H9 (cell line): ENCODE measurements at regions not wholly inside any gene's neighbourhood (a gene's known extent, or its start where the extent isn't known, plus 50 kb on each side); places are given as distances from the start of the nearest gene placed in this dataset.

Source experiments
- DNase-seq: peaks from one replicate; pipeline ENCODE4 v3.0.0-alpha.2; 2017
- H2AFZ ChIP-seq: one replicate; pipeline ENCODE4 v1.6.1; 2013; ENCODE audit warnings: mild to moderate bottlenecking, low read length, control low read depth, moderate library complexity
- H2AK5ac ChIP-seq: 2 replicates; pipeline ENCODE4 v1.6.1; 2013; ENCODE audit warnings: low read length, control low read depth, mixed read lengths; ENCODE audit not compliant: insufficient read length
- H2BK120ac ChIP-seq: one replicate; pipeline ENCODE4 v1.6.1; 2013; ENCODE audit warnings: low read depth, mild to moderate bottlenecking, low read length, control low read depth, inconsistent platforms; ENCODE audit not compliant: poor library complexity, severe bottlenecking
- H2BK12ac ChIP-seq: 2 replicates; pipeline ENCODE4 v1.6.1; 2013; ENCODE audit warnings: low read length, control low read depth, mixed read lengths, low read depth; ENCODE audit not compliant: insufficient read length
- H2BK15ac ChIP-seq: 2 replicates; pipeline ENCODE4 v1.6.1; 2013; ENCODE audit warnings: low read depth, low read length, control low read depth
- H2BK20ac ChIP-seq: one replicate; pipeline ENCODE4 v1.6.1; 2013; ENCODE audit warnings: low read depth, mild to moderate bottlenecking, low read length, control low read depth, inconsistent platforms; ENCODE audit not compliant: poor library complexity, severe bottlenecking
- H2BK5ac ChIP-seq: 2 replicates; pipeline ENCODE4 v1.6.1; 2013; ENCODE audit warnings: low read length, control low read depth, mixed read lengths; ENCODE audit not compliant: insufficient read length
- H3K14ac ChIP-seq: 2 replicates; pipeline ENCODE4 v1.6.1; 2013; ENCODE audit warnings: low read length, control low read depth; ENCODE audit not compliant: insufficient read depth
- H3K18ac ChIP-seq: 2 replicates; pipeline ENCODE4 v1.6.1; 2013; ENCODE audit warnings: low read depth, mild to moderate bottlenecking, mixed read lengths, low read length, control low read depth; ENCODE audit not compliant: insufficient read length
- H3K23ac ChIP-seq: 2 replicates; pipeline ENCODE4 v1.6.1; 2013; ENCODE audit warnings: low read length, control low read depth, mixed read lengths, low read depth; ENCODE audit not compliant: insufficient read length
- H3K23me2 ChIP-seq: 2 replicates; pipeline ENCODE4 v1.6.1; 2013; ENCODE audit warnings: low read depth, mild to moderate bottlenecking, mixed read lengths, low read length, control low read depth; ENCODE audit not compliant: insufficient read length, poor library complexity, severe bottlenecking
- H3K27ac ChIP-seq: 2 replicates; pipeline ENCODE4 v1.5.1; 2013; ENCODE audit warnings: low read length, control low read depth, mixed read lengths, low read depth; ENCODE audit not compliant: insufficient read length
- H3K27me3 ChIP-seq: 2 replicates; pipeline ENCODE4 v1.6.1; 2013; ENCODE audit warnings: low read length, control low read depth, inconsistent platforms; ENCODE audit not compliant: insufficient read depth
- H3K4ac ChIP-seq: 2 replicates; pipeline ENCODE4 v1.6.1; 2013; ENCODE audit warnings: low read depth, mild to moderate bottlenecking, control low read depth, inconsistent platforms, low read length, moderate library complexity
- H3K4me1 ChIP-seq: 2 replicates; pipeline ENCODE4 v1.6.1; 2013; ENCODE audit warnings: low read length, control low read depth, inconsistent platforms; ENCODE audit not compliant: insufficient read depth
- H3K4me2 ChIP-seq: 2 replicates; pipeline ENCODE4 v1.6.1; 2013; ENCODE audit warnings: low read length, control low read depth, mixed read lengths; ENCODE audit not compliant: insufficient read length, insufficient read depth
- H3K56ac ChIP-seq: 2 replicates; pipeline ENCODE4 v1.6.1; 2013; ENCODE audit warnings: low read depth, mild to moderate bottlenecking, mixed read lengths, low read length, control low read depth; ENCODE audit not compliant: insufficient read length
- H3K79me1 ChIP-seq: 2 replicates; pipeline ENCODE4 v1.6.1; 2013; ENCODE audit warnings: low read depth, mild to moderate bottlenecking, moderate library complexity, low read length, control low read depth, inconsistent platforms; ENCODE audit not compliant: insufficient read depth, poor library complexity, severe bottlenecking
- H3K79me2 ChIP-seq: 2 replicates; pipeline ENCODE4 v1.6.1; 2013; ENCODE audit warnings: low read length, control low read depth, inconsistent platforms; ENCODE audit not compliant: insufficient read depth
- H3K9ac ChIP-seq: 2 replicates; pipeline ENCODE4 v1.6.1; 2013; ENCODE audit warnings: low read length, control low read depth, mixed read lengths; ENCODE audit not compliant: insufficient read length; ENCODE audit errors: extremely low read depth
- H3K9me3 ChIP-seq: one replicate; pipeline ENCODE4 v1.6.1; 2013; ENCODE audit warnings: low read depth, low read length, inconsistent platforms; ENCODE audit not compliant: control insufficient read depth
- H3T11ph ChIP-seq: one replicate; pipeline ENCODE4 v1.6.1; 2013; ENCODE audit warnings: mild to moderate bottlenecking, low read length, control low read depth, inconsistent platforms
- H4K20me1 ChIP-seq: one replicate; pipeline ENCODE4 v1.6.1; 2013; ENCODE audit not compliant: control insufficient read depth, insufficient read length, insufficient read depth
- H4K5ac ChIP-seq: 2 replicates; pipeline ENCODE4 v1.6.1; 2013; ENCODE audit warnings: low read depth, mild to moderate bottlenecking, mixed read lengths, low read length, control low read depth; ENCODE audit not compliant: insufficient read length
- H4K8ac ChIP-seq: replicated peaks from 2 replicates; pipeline ENCODE4 v1.6.1; 2013; ENCODE audit warnings: low read length, control low read depth, mixed read lengths, low read depth; ENCODE audit not compliant: insufficient read length
- H4K91ac ChIP-seq: 2 replicates; pipeline ENCODE4 v1.6.1; 2013; ENCODE audit warnings: low read depth, mild to moderate bottlenecking, moderate library complexity, mixed read lengths, low read length, control low read depth; ENCODE audit not compliant: insufficient read length
- H3K27ac Mint-ChIP-seq, 3 experiments: 2 replicates in 2 of 3; 3 replicates in 1 of 3; pipeline ENCODE4 v1.8.0; 2020 to 2021; ENCODE audit warnings: mixed read lengths in 3 of 3, mild to moderate bottlenecking in 1 of 3, moderate library complexity in 1 of 3
- H3K27me3 Mint-ChIP-seq: 2 replicates; pipeline ENCODE4 v1.8.0; 2021; ENCODE audit warnings: low read depth, mild to moderate bottlenecking, moderate library complexity, mixed read lengths
- H3K36me3 Mint-ChIP-seq, 3 experiments: 2 replicates in 2 of 3; 3 replicates in 1 of 3; pipeline ENCODE4 v1.8.0; 2020 to 2021; ENCODE audit warnings: low read depth in 3 of 3, mixed read lengths in 3 of 3; ENCODE audit not compliant: insufficient read depth in 1 of 3
- H3K4me1 Mint-ChIP-seq, 2 experiments: 2 replicates each; pipeline ENCODE4 v1.8.0; 2020; ENCODE audit warnings: mixed read lengths in 2 of 2
- H3K4me3 Mint-ChIP-seq, 2 experiments: 2 replicates in 1 of 2; 3 replicates in 1 of 2; pipeline ENCODE4 v1.8.0; 2020 to 2021; ENCODE audit warnings: mild to moderate bottlenecking in 2 of 2, mixed read lengths in 2 of 2, moderate library complexity in 1 of 2
- H3K9me3 Mint-ChIP-seq, 2 experiments: 2 replicates in 1 of 2; 3 replicates in 1 of 2; pipeline ENCODE4 v1.8.0; 2020; ENCODE audit warnings: mild to moderate bottlenecking in 2 of 2, mixed read lengths in 2 of 2, moderate library complexity in 1 of 2
- CTCF ChIP-seq: fragments of 200-600 bp; sonication (generic); conservative IDR thresholded peaks from 3 replicates; pipeline ENCODE4 v1.8.0; 2021; ENCODE audit warnings: antibody characterized with exemption, mild to moderate bottlenecking
- WGBS: extraction: QIAGEN DNeasy Blood & Tissue Kit; methylation state at CpG from one replicate; pipeline ENCODE4 v1.1.7; 2013; ENCODE audit warnings: missing lambda C conversion rate, low lambda C conversion rate, mixed read lengths; ENCODE audit not compliant: insufficient read length; ENCODE audit errors: extremely low coverage; 5-methylcytosine and 5-hydroxymethylcytosine counted together

- H4K5ac ChIP-seq = no peak overlapping the region
- Mint-ChIP-seq H3K4me3 (no peak overlapping the region), H3K36me3 (peaks cover 0 to 4% (median 0%) of the 10 kb centered on the region in 3 experiments; a peak in 2 of 7 replicates), H3K4me1 (no peaks in the 10 kb centered on the region), H3K27ac (no peak overlapping the region), H3K9me3 (0 out of 5 replicates have a peak, but pooled peaks cover 0 to 2% of the 10 kb centered on the region in 2 experiments), H3K27me3 (no peaks in the 10 kb centered on the region; the same call in 1 of the 2 replicates)
- H3K18ac ChIP-seq = no peak overlapping the region
- DNase-seq = no peak
- H4K8ac ChIP-seq = no peak overlapping the region
- WGBS = no CpG with 5 or more reads among the region's 1 CpG
- H3K4me1 ChIP-seq = no peaks in the 10 kb centered on the region
- no peak overlapping the region for H4K91ac ChIP-seq
- no peaks in the 10 kb centered on the region for H3K79me2 ChIP-seq
- no peaks in the 10 kb centered on the region for H3K79me1 ChIP-seq
- no peak overlapping the region for H3K14ac ChIP-seq
- no peak overlapping the region for H3K56ac ChIP-seq
- no peaks in the 10 kb centered on the region for H3K23me2 ChIP-seq
- H3K9ac ChIP-seq = no peak overlapping the region
- H2BK12ac ChIP-seq = no peak overlapping the region
- H3K9me3 ChIP-seq = no peaks in the 10 kb centered on the region
- no peak overlapping the region for H3T11ph ChIP-seq
- no peaks in the 10 kb centered on the region for H4K20me1 ChIP-seq
- H3K23ac ChIP-seq = no peak overlapping the region
- H3K27me3 ChIP-seq = no peaks in the 10 kb centered on the region
- H2BK15ac ChIP-seq = no peak overlapping the region
- TF ChIP-seq CTCF = no peak
- no peak overlapping the region for H2BK5ac ChIP-seq
- no peak overlapping the region for H3K4ac ChIP-seq
- no peak overlapping the region for H2BK20ac ChIP-seq
- no peak overlapping the region for H2AK5ac ChIP-seq
- H2AFZ ChIP-seq = no peak overlapping the region
- H3K27ac ChIP-seq = no peak overlapping the region
- no peak overlapping the region for H3K4me2 ChIP-seq
- no peak overlapping the region for H2BK120ac ChIP-seq
These were observed 125.1 kb upstream of the AGBL1 start for GRCh38 chr15:85954586-85954985.
